HG02571 (cell line): ENCODE measurements at regions not wholly inside any gene's neighbourhood (a gene's known extent, or its start where the extent isn't known, plus 50 kb on each side); places are given as distances from the start of the nearest gene placed in this dataset.

ENCODE experiments used
- ATAC-seq: cut with Tn5 transposase; IDR thresholded peaks from one replicate; pipeline ENCODE4 v1.9.1; 2021; ENCODE audit warnings: mild to moderate bottlenecking, moderate library complexity; ENCODE audit not compliant: unreplicated experiment

- no peak for ATAC-seq
Measured at GRCh38 chr7:25391961-25392587, 163.8 kb upstream of the NPVF start.

DNA sequence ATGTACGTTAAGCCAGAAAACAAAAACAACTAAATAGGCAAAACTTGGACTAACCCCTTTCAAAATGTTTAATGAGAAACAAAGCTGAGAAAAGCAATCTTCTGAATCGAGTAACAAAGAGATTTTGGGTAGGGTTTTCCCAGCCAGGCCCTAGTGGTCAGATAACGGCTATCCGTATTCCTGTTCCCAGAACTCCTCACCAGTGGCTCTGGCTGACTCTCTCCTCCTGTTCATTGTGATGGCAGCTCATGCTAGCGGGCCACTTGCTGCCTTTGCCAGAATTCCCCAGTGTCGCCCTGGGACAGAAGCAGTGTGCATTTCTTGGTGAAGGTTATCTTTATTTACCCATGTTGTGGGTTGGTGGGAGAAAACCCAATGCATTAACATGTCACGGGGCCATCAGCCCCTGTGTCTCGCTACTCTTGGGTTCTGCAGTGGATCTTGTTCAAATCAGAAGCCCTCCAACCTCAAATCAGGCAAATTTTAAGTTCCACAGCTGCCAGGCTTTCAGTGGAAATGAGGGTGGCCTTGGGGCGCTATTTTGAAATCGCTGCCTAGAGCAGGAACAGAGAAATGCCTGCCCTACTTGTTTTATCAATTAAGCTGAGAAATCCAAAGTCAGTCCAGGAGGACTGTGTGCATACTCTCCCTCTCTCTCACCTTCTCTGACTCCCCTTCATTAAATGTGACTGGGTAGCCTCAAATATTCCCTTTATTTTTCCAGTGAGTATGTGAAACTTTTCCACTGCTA, 164.5 kb upstream of the NPVF start:
- ATAC-seq: no peak

GRCh38 chr7:25395976-25396375, 167.7 kb upstream of the NPVF start:
- ATAC-seq: no peak

DNA sequence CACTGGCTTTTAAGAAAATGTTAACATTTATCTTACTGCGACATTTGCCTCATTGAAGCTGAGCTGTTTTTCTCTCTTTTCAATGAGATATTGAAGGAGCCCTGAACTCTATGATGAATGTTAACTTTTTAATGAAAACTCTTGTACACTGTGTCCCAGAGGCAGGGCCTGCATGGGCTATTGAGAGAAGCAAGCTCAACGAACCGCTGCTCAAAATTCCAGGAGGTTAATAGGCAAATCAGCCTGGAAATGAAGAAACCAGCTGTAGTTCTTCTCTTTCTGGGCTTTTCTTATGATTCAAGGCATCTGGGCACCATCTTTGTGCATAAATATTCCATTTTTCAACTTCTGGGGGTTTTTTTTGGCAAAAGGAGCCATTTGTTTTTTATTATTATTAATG, 168.4 kb upstream of the NPVF start:
- ATAC-seq: no peak

DNA sequence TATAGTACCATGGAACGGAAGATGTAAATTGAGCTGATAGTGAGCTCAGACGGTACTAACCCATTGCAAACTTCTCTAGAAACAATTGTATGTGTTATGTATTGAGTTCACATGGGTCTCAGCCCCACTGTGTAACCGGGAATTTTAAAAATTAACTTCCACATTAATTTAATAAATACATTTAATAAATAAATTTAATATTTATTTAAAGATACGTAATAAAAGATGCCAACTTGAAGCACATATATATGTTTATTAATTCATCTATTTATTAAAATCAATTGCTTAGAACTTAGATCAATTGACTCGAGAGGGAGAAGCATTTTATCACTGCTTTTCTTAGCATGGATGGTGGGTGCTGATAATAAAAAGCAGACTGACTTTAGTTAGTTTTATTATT, 170.1 kb upstream of the NPVF start:
- ATAC-seq: no peak

DNA sequence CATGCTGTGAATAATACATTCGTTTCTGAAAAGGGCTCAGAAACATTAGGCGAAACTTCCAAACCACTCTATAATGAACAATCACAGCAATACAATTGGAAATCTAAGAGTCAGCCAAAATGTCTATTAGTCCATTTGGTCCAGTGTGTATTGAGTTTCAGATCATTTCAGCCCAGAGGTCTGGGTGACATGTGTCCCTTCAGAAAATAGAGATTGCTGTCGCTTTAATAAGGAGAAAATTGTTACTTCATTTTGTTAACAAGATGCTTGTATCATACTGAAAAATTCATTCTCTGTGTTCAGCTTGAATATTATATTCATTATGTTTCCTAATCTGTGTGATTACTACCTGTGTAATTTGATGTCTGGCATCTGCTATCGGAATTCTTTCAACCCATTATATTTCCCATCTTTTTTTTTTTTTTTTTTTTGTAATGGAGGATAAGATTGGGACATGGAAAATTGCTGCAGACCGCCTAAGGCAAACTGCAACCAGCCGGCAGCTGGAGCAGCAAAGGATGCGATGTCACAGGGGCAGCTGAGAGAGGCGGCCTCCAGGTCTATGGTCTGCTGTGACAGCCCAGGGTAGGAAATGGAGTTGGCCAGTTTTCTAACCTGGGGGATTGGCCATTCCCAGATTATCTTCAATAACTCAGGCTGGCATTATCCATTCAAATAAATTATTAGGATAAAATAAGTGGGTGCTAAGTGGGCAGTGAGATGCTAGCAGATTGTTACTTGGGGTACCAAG, 170.9 kb upstream of the NPVF start:
- no peak for ATAC-seq

GRCh38 chr7:25402532-25402931, 174.2 kb upstream of the NPVF start:
- ATAC-seq: no peak

DNA sequence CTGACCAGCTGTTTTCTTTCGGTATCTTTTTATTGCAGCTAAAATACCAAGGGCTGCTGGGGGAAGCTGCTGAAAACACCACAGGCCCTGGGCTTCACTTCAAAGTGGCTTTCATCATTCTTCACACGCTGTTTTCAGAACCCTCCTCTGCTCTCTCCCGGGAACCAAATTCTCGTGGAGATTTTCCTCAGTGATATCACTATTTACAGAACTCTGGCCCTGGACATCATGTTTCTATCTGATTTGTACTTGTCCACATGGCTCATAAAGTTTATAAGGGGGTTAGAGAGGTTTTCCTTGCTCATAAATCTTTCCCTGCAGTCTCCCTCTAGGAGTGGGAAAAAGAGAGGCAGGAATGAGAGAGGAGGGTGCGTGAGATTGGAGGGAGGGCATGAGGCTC, 177.4 kb upstream of the NPVF start:
- no peak for ATAC-seq

- no peak for ATAC-seq
Measured at GRCh38 chr7:25407053-25407452, 178.8 kb upstream of the NPVF start.

- no peak for ATAC-seq
Measured at GRCh38 chr7:25408012-25408687, 179.9 kb upstream of the NPVF start.

GRCh38 chr7:25408876-25409275, 180.6 kb upstream of the NPVF start:
- ATAC-seq: no peak

- no peak for ATAC-seq
Measured at GRCh38 chr7:25409897-25410636, 181.8 kb upstream of the NPVF start.

DNA sequence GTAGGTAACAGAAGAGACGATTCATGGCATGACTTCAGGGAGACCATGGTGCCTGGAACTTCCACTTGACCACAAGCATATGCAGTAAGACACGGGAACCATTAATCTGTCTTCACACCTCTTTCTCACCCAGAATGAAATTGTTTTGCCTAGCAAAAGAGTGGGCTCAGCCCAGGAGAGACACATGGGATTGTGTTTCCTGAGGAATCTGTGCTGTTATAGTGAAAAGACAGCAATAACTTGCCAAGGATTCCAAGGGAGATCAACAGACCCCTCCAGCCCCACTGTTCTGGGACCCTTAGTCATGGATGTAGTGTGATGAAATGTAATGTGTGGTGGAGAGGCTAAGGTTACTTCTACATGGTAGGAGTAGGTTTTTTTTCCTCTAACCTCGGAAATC, 192.5 kb upstream of the NPVF start:
- ATAC-seq: no peak

- no peak for ATAC-seq
Measured at GRCh38 chr7:25424113-25424512, 195.8 kb upstream of the NPVF start.

- ATAC-seq: no peak
Measured at GRCh38 chr7:25424855-25425254, 196.6 kb upstream of the NPVF start.

DNA sequence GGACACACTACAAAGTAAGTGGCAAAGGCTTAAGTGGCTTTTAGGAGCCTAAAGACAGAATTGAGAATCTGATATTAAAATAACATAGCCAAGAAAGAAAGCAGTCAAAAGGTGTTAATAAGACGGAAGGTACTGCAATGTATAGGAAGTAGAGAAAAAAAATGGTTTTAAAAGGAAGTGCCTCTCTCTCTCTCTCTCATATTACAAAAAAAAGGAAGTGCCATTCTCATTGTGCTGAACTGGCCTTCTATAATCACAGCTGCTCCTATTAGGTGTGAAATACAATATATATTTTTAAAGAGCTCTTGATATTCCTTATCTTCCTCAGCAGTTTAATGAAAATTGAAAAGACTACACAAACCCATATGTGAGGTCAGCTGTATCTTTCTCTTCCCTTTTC, 199.4 kb upstream of the NPVF start:
- no peak for ATAC-seq

DNA sequence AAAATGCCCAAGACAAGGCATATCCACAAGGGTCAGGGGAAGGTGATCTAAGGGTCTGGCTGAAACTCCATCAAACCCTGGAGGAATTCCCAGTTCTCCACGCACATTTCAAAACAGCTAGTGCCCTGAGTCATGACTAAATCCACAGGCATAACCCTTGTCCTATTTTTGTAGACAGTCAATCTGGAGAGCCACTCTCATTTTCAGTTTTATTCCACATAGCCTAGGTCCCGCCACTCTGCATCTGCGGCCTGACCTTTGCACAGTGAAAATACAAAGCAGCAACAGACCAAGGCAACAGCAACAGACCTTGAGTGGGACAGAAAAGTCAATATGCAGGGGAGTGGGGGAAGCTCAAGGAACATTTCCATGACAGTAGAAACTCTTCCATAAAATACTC, 201.4 kb upstream of the NPVF start:
- ATAC-seq: no peak

- ATAC-seq: no peak
Measured at GRCh38 chr7:25430200-25430931, 202.1 kb upstream of the NPVF start.

DNA sequence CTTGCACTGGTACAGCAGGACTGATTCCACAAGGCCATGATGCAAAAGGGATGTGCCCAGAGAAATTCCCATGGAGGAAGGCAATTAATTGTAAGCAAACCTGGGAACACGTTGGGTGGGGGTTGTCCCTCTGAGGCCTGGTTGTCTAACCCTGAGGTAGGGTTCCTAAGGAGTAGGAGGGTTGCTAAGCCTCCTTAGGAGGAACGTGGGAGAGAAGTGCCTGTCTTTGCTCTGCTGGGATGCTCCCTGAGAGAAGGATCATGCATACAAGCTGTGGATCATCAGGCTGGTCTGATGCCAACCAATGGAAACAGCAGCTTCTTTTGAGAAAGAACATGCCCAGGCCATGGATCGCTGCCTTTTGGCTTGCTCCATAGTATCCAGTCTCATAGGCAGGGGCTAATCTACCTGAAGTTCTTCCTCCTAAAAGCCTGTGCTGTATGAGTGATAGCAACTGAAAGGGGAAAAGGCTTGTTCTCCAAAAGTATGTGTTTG, 203.7 kb upstream of the NPVF start:
- no peak for ATAC-seq

- ATAC-seq: no peak
Measured at GRCh38 chr7:25432807-25433206, 204.5 kb upstream of the NPVF start.
